ENCODE measurements at regions not wholly inside any gene's neighbourhood (a gene's known extent, or its start where the extent isn't known, plus 50 kb on each side); places are given as distances from the start of the nearest gene placed in this dataset.

DNA sequence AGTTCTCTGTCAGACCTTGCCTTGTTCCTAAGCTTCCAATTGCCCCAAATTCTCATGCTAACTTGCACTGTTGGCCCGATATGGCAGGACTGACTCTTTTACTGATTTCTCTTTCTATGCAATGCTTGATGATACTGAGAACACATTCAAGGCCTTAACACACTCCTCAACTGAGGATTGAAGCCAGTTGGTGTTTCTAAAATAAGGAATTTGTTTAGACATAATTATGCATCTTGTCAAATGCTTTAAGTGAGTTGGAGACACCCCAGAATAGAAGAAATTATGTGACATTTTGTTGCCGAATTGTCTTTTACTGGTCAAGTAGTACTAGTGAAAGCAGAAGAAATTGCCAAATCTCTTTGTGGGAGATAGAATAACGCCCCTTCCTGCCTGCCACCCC, 60.0 kb upstream of the THSD7B start:
- Histone ChIP-seq H3K36me3 (ENCODE audit: insufficient read depth, low read length) (no peaks in the 10 kb centered on the region), H3K4me2 (ENCODE audit: low read length) (no peak overlapping the region), H3K4me3 (ENCODE audit: low read depth, low read length, poor library complexity, severe bottlenecking) (no peak overlapping the region), H3K27ac (ENCODE audit: low read depth, low read length, poor library complexity, severe bottlenecking) (no peak overlapping the region), H3K4me1 (ENCODE audit: insufficient read depth, low read length, severe bottlenecking) (no peaks in the 10 kb centered on the region), H3K79me2 (ENCODE audit: insufficient read depth, low read length) (no peaks in the 10 kb centered on the region), H3F3A (ENCODE audit: insufficient read depth, low read length) (no peaks in the 10 kb centered on the region), H3K27me3 (ENCODE audit: insufficient read depth, low read length) (no peaks in the 10 kb centered on the region), H3K9me2 (ENCODE audit: low read depth, low read length) (no peaks in the 10 kb centered on the region), H2AFZ (ENCODE audit: low read length) (no peak overlapping the region), H3K9me3 (ENCODE audit: low read length) (no peaks in the 10 kb centered on the region), H4K20me1 (ENCODE audit: insufficient read depth, low read length) (no peaks in the 10 kb centered on the region), H3K9ac (ENCODE audit: low read length) (no peak overlapping the region)
- TF ChIP-seq, protein P1, sequence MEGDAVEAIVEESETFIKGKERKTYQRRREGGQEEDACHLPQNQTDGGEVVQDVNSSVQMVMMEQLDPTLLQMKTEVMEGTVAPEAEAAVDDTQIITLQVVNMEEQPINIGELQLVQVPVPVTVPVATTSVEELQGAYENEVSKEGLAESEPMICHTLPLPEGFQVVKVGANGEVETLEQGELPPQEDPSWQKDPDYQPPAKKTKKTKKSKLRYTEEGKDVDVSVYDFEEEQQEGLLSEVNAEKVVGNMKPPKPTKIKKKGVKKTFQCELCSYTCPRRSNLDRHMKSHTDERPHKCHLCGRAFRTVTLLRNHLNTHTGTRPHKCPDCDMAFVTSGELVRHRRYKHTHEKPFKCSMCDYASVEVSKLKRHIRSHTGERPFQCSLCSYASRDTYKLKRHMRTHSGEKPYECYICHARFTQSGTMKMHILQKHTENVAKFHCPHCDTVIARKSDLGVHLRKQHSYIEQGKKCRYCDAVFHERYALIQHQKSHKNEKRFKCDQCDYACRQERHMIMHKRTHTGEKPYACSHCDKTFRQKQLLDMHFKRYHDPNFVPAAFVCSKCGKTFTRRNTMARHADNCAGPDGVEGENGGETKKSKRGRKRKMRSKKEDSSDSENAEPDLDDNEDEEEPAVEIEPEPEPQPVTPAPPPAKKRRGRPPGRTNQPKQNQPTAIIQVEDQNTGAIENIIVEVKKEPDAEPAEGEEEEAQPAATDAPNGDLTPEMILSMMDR (IDR thresholded peaks at IDR 0.05; ENCODE audit: low read length), result no peak
- no peak for TF ChIP-seq EZH2 (IDR thresholded peaks at IDR 0.05; ENCODE audit: borderline replicate concordance, low read length)

DNA sequence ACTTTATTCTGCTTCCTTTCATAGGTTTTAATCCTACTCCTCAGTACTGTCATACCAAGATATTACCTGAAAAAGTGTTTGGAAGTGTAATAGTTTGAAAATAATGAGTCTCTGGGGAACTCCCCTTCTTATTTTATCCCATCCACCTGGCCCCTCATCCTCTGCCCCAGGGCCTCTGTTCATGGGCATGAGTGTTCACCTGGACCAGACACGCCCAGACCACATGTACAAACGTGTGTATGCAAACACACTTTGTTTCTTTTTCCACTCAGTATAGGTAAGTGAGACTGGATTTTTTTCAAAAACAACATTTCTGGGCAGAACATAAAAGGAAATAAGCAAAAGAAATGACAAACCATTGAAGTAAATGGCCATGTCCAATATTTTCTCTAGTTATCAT, 62.1 kb upstream of the THSD7B start:
- Histone ChIP-seq H3K4me1 (ENCODE audit: insufficient read depth, low read length, severe bottlenecking) (no peaks in the 10 kb centered on the region), H3K9me3 (ENCODE audit: low read length) (no peaks in the 10 kb centered on the region), H3F3A (ENCODE audit: insufficient read depth, low read length) (no peaks in the 10 kb centered on the region), H3K4me3 (ENCODE audit: low read depth, low read length, poor library complexity, severe bottlenecking) (no peak overlapping the region), H3K36me3 (ENCODE audit: insufficient read depth, low read length) (no peaks in the 10 kb centered on the region), H3K27me3 (ENCODE audit: insufficient read depth, low read length) (no peaks in the 10 kb centered on the region), H3K9me2 (ENCODE audit: low read depth, low read length) (no peaks in the 10 kb centered on the region), H3K4me2 (ENCODE audit: low read length) (no peak overlapping the region), H4K20me1 (ENCODE audit: insufficient read depth, low read length) (no peaks in the 10 kb centered on the region), H3K9ac (ENCODE audit: low read length) (no peak overlapping the region), H2AFZ (ENCODE audit: low read length) (no peak overlapping the region), H3K79me2 (ENCODE audit: insufficient read depth, low read length) (no peaks in the 10 kb centered on the region), H3K27ac (ENCODE audit: low read depth, low read length, poor library complexity, severe bottlenecking) (no peak overlapping the region)
- TF ChIP-seq, protein P1 (IDR thresholded peaks at IDR 0.05; ENCODE audit: low read length), result no peak
- TF ChIP-seq EZH2 (IDR thresholded peaks at IDR 0.05; ENCODE audit: borderline replicate concordance, low read length), result no peak

DNA sequence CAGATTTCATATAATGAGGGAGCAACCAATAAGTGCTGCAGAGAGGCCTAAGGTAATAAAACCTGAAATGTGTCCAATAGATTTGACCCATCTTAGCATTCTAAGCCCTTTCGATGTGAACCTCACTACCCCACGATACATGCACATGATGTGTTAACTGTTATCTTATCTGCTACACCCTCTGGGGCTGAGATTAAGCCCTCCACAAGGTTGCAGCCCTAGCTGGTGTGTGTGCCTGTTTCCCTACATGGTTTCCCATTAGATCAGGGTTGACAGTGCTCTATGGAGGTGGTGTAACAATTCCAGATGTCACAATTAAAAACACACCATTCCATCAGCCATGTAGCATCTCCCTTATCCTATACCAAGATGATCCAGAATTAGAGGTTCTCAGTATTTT, 68.9 kb upstream of the THSD7B start:
- Histone ChIP-seq H3K9me3 (ENCODE audit: low read length) (no peaks in the 10 kb centered on the region), H3K9ac (ENCODE audit: low read length) (no peak overlapping the region), H4K20me1 (ENCODE audit: insufficient read depth, low read length) (no peaks in the 10 kb centered on the region), H3K79me2 (ENCODE audit: insufficient read depth, low read length) (no peaks in the 10 kb centered on the region), H3K4me2 (ENCODE audit: low read length) (no peak overlapping the region), H3K4me3 (ENCODE audit: low read depth, low read length, poor library complexity, severe bottlenecking) (no peak overlapping the region), H3K9me2 (ENCODE audit: low read depth, low read length) (no peaks in the 10 kb centered on the region), H3K36me3 (ENCODE audit: insufficient read depth, low read length) (no peaks in the 10 kb centered on the region), H3K27ac (ENCODE audit: low read depth, low read length, poor library complexity, severe bottlenecking) (no peak overlapping the region), H2AFZ (ENCODE audit: low read length) (no peak overlapping the region), H3F3A (ENCODE audit: insufficient read depth, low read length) (no peaks in the 10 kb centered on the region), H3K27me3 (ENCODE audit: insufficient read depth, low read length) (no peaks in the 10 kb centered on the region), H3K4me1 (ENCODE audit: insufficient read depth, low read length, severe bottlenecking) (no peaks in the 10 kb centered on the region)
- TF ChIP-seq, protein P1 (IDR thresholded peaks at IDR 0.05; ENCODE audit: low read length), result no peak
- TF ChIP-seq EZH2 (IDR thresholded peaks at IDR 0.05; ENCODE audit: borderline replicate concordance, low read length), result no peak
